NT2/D1 (cell line): ENCODE measurements at regions not wholly inside any gene's neighbourhood (a gene's known extent, or its start where the extent isn't known, plus 50 kb on each side); places are given as distances from the start of the nearest gene placed in this dataset.

Source experiments
- SUZ12 ChIP-seq: IDR thresholded peaks from 2 replicates; pipeline ENCODE4 v1.6.1; 2011; ENCODE audit not compliant: insufficient read length, insufficient read depth; ENCODE audit errors: extremely low read depth
- ZNF274 ChIP-seq: IDR thresholded peaks from 2 replicates; pipeline ENCODE4 v1.6.1; 2011; ENCODE audit warnings: mild to moderate bottlenecking, low read depth, low read length

- TF ChIP-seq SUZ12 (no peak), ZNF274 (no peak)
Observed at GRCh38 chr2:129864719-129865118, 114.7 kb upstream of the RAB6C start.
